OCI-LY1 (cell line): ENCODE measurements at regions not wholly inside any gene's neighbourhood (a gene's known extent, or its start where the extent isn't known, plus 50 kb on each side); places are given as distances from the start of the nearest gene placed in this dataset.

Experiments used
- H2AFZ ChIP-seq: fragments of 200-600 bp; sonication (generic), shearing (Covaris generic); 2 replicates; pipeline ENCODE4 v1.6.0; 2014; ENCODE audit warnings: antibody characterized with exemption, mild to moderate bottlenecking, low read length
- H3F3A ChIP-seq: fragments of 200-600 bp; sonication (generic), shearing (Covaris generic); 2 replicates; pipeline ENCODE4 v1.6.0; 2014; ENCODE audit warnings: mild to moderate bottlenecking, antibody characterized with exemption, low read length, moderate library complexity; ENCODE audit not compliant: insufficient read depth
- H3K27ac ChIP-seq: fragments of 200-600 bp; sonication (generic); 2 replicates; pipeline ENCODE4 v1.5.1; 2014; ENCODE audit warnings: low read length, mixed run types, mild to moderate bottlenecking, low read depth; ENCODE audit not compliant: poor library complexity, severe bottlenecking
- H3K27me3 ChIP-seq: fragments of 200-600 bp; sonication (generic); 2 replicates; pipeline ENCODE4 v1.6.0; 2014; ENCODE audit warnings: antibody characterized with exemption, mild to moderate bottlenecking, low read length, moderate library complexity; ENCODE audit not compliant: insufficient read depth
- H3K36me3 ChIP-seq: fragments of 200-600 bp; sonication (generic); 2 replicates; pipeline ENCODE4 v1.6.1; 2014; ENCODE audit warnings: mild to moderate bottlenecking, antibody characterized with exemption, low read length, moderate library complexity, mixed read lengths; ENCODE audit not compliant: insufficient read depth
- H3K4me1 ChIP-seq: fragments of 200-600 bp; sonication (generic); 2 replicates; pipeline ENCODE4 v1.5.1; 2014; ENCODE audit warnings: mild to moderate bottlenecking, low read length, moderate library complexity; ENCODE audit not compliant: insufficient read depth, severe bottlenecking
- H3K4me2 ChIP-seq: fragments of 200-600 bp; sonication (generic), shearing (Covaris generic); 2 replicates; pipeline ENCODE4 v1.6.1; 2014; ENCODE audit warnings: low read length
- H3K4me3 ChIP-seq: fragments of 200-600 bp; sonication (generic); 2 replicates; pipeline ENCODE4 v1.5.1; 2014; ENCODE audit warnings: low read length, low read depth, mild to moderate bottlenecking, mixed read lengths; ENCODE audit not compliant: poor library complexity, severe bottlenecking
- H3K79me2 ChIP-seq: fragments of 200-600 bp; shearing (Covaris generic); 2 replicates; pipeline ENCODE4 v1.6.1; 2016; ENCODE audit warnings: mixed run types, low read length, mixed read lengths; ENCODE audit not compliant: insufficient read depth
- H3K9ac ChIP-seq: fragments of 200-600 bp; sonication (generic), shearing (Covaris generic); 2 replicates; pipeline ENCODE4 v1.6.1; 2014; ENCODE audit warnings: mild to moderate bottlenecking, low read length, mixed read lengths
- H3K9me2 ChIP-seq: fragments of 200-600 bp; sonication (generic), shearing (Covaris generic); 2 replicates; pipeline ENCODE4 v1.6.1; 2014; ENCODE audit warnings: low read depth, mild to moderate bottlenecking, low read length, mixed read lengths
- H3K9me3 ChIP-seq: fragments of 200-600 bp; shearing (Covaris generic); 2 replicates; pipeline ENCODE4 v1.6.1; 2014; ENCODE audit warnings: low read length, mixed read lengths
- H4K20me1 ChIP-seq: fragments of 200-600 bp; sonication (generic), shearing (Covaris generic); 2 replicates; pipeline ENCODE4 v1.6.0; 2016; ENCODE audit warnings: mild to moderate bottlenecking, low read length; ENCODE audit not compliant: insufficient read depth
- CTCF ChIP-seq: fragments of 200-600 bp; sonication (generic), shearing (Covaris generic); IDR thresholded peaks from 2 replicates; pipeline ENCODE4 v1.5.1; 2017; ENCODE audit warnings: mild to moderate bottlenecking, antibody characterized with exemption, low read length, moderate library complexity, mixed read lengths
- EZH2 ChIP-seq: fragments of 200-600 bp; sonication (generic), shearing (Covaris generic); IDR thresholded peaks from 2 replicates; pipeline ENCODE4 v1.8.0; 2017; ENCODE audit warnings: borderline replicate concordance, mixed run types, mild to moderate bottlenecking, antibody characterized with exemption, low read length, moderate library complexity, mixed read lengths

GRCh38 chr4:125736057-125736456 lies 421.3 kb downstream of the FAT4 start:
- Histone ChIP-seq H3K9me2 (no peaks in the 10 kb centered on the region), H3K79me2 (no peaks in the 10 kb centered on the region), H3K9ac (no peak overlapping the region), H3K27me3 (no peaks in the 10 kb centered on the region), H3K9me3 (no peaks in the 10 kb centered on the region), H2AFZ (no peak overlapping the region), H3K4me1 (no peaks in the 10 kb centered on the region), H4K20me1 (no peaks in the 10 kb centered on the region), H3K36me3 (no peaks in the 10 kb centered on the region), H3K4me2 (no peak overlapping the region), H3K4me3 (no peak overlapping the region), H3F3A (no peaks in the 10 kb centered on the region), H3K27ac (no peak overlapping the region)
- TF ChIP-seq EZH2 (no peak), CTCF (peak; percentile 21; the same call in 1 of the 2 replicates)

DNA sequence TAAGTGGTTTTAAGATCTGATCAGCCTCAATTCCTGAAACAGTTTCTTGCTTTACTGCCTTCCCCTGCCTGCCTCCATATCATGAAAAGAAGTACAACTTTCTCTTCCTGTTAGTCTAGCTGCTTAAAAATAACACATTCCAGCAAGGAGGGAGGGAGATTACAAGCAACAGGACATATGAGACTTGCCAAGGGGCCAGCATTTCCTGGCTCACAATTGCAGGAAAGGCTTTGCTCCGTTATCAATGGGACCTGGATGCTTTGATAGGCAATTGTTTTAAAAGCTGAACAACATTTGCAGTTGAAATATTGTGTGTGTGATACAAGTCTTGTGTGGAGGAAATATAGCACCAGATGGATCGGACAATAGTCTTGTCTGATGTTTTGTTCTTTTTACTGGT lies 425.0 kb downstream of the FAT4 start:
- Histone ChIP-seq H3K79me2 (no peaks in the 10 kb centered on the region), H3K4me2 (no peak overlapping the region), H3K9ac (no peak overlapping the region), H3K9me3 (no peaks in the 10 kb centered on the region), H3K9me2 (no peaks in the 10 kb centered on the region), H3K36me3 (no peaks in the 10 kb centered on the region), H4K20me1 (no peaks in the 10 kb centered on the region), H3F3A (no peaks in the 10 kb centered on the region), H3K27ac (no peak overlapping the region), H3K27me3 (no peaks in the 10 kb centered on the region), H2AFZ (no peak overlapping the region), H3K4me1 (no peaks in the 10 kb centered on the region), H3K4me3 (no peak overlapping the region)
- no peak for TF ChIP-seq CTCF
- TF ChIP-seq EZH2 = no peak

- Histone ChIP-seq H3K9ac (no peak overlapping the region), H3K4me2 (no peak overlapping the region), H3K79me2 (no peaks in the 10 kb centered on the region), H2AFZ (no peak overlapping the region), H4K20me1 (no peaks in the 10 kb centered on the region), H3K4me1 (no peaks in the 10 kb centered on the region), H3K27ac (no peak overlapping the region), H3K9me2 (no peaks in the 10 kb centered on the region), H3K27me3 (no peaks in the 10 kb centered on the region), H3F3A (no peaks in the 10 kb centered on the region), H3K4me3 (no peak overlapping the region), H3K9me3 (no peaks in the 10 kb centered on the region), H3K36me3 (no peaks in the 10 kb centered on the region)
- TF ChIP-seq EZH2 = no peak
- peak; percentile 61 for TF ChIP-seq CTCF
These were observed 427.2 kb downstream of the FAT4 start for GRCh38 chr4:125741825-125742452.
